AG04450 (cell line): ENCODE measurements at regions not wholly inside any gene's neighbourhood (a gene's known extent, or its start where the extent isn't known, plus 50 kb on each side); places are given as distances from the start of the nearest gene placed in this dataset.

Source experiments
- CTCF ChIA-PET: fragments of 300-600, 350-600 bp; formaldehyde crosslinking; extraction: SDS; loops from one replicate; lab custom pipeline; 2022; ENCODE audit warnings: antibody characterized with exemption, inconsistent platforms; lab: Charles Lee
- POLR2A ChIA-PET: fragments of 350-600 bp; formaldehyde crosslinking; extraction: SDS; loops from one replicate; lab custom pipeline; 2021; ENCODE audit warnings: antibody characterized with exemption, inconsistent platforms; lab: Yijun Ruan, JAX
- DNase-seq: peaks from one replicate; pipeline ENCODE4 v3.0.0-alpha.2; 2011; ENCODE audit warnings: low read depth, low spot score
- H3K27ac ChIP-seq: one replicate; pipeline ENCODE4 v1.5.1; 2012; ENCODE audit warnings: low read depth, low read length, control low read depth
- H3K27me3 ChIP-seq: one replicate; pipeline ENCODE4 v1.6.0; 2012; ENCODE audit warnings: low read length; ENCODE audit not compliant: control insufficient read depth, insufficient read depth
- H3K4me3 ChIP-seq: 2 replicates; pipeline ENCODE4 v1.5.1; 2011; ENCODE audit warnings: mild to moderate bottlenecking, low read depth, low read length, control low read depth
- H3K9me3 ChIP-seq: 2 replicates; pipeline ENCODE4 v1.5.1; 2012; ENCODE audit warnings: low read length; ENCODE audit not compliant: control insufficient read depth, insufficient read depth
- TF ChIP-seq, protein P1 (sequence below): IDR thresholded peaks from 2 replicates; pipeline ENCODE4 v1.5.1; 2011; ENCODE audit warnings: low read depth, low read length, control low read depth, inconsistent platforms

DNA sequence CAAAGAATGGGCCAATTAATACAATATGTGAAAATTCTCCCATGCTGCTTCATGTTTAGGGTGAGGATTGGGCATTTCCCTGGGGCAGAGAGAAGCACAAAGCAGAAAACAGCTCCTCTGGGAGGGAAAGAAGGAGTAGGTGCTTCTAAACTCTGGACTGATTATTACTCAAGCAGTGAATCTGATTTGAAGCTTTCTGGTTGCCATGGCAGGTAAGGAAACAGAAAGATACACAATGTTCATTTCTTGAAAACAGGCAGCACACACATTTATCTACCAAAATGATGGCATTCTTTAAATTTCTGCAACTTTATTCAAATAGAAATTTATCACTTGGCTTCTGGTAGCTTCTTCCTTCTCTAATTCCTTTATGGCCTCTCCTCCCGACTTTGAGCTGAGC, 305.4 kb upstream of the CHD6 start:
- CTCF ChIA-PET: no interaction called here
- DNase-seq: no peak
- Histone ChIP-seq H3K9me3 (peaks cover 7% of the 10 kb centered on the region; the same call in 1 of the 2 replicates), H3K27me3 (no peaks in the 10 kb centered on the region), H3K27ac (no peak overlapping the region), H3K4me3 (no peak overlapping the region)
- POLR2A ChIA-PET: no interaction called here
- TF ChIP-seq, protein P1, sequence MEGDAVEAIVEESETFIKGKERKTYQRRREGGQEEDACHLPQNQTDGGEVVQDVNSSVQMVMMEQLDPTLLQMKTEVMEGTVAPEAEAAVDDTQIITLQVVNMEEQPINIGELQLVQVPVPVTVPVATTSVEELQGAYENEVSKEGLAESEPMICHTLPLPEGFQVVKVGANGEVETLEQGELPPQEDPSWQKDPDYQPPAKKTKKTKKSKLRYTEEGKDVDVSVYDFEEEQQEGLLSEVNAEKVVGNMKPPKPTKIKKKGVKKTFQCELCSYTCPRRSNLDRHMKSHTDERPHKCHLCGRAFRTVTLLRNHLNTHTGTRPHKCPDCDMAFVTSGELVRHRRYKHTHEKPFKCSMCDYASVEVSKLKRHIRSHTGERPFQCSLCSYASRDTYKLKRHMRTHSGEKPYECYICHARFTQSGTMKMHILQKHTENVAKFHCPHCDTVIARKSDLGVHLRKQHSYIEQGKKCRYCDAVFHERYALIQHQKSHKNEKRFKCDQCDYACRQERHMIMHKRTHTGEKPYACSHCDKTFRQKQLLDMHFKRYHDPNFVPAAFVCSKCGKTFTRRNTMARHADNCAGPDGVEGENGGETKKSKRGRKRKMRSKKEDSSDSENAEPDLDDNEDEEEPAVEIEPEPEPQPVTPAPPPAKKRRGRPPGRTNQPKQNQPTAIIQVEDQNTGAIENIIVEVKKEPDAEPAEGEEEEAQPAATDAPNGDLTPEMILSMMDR: no peak

DNA sequence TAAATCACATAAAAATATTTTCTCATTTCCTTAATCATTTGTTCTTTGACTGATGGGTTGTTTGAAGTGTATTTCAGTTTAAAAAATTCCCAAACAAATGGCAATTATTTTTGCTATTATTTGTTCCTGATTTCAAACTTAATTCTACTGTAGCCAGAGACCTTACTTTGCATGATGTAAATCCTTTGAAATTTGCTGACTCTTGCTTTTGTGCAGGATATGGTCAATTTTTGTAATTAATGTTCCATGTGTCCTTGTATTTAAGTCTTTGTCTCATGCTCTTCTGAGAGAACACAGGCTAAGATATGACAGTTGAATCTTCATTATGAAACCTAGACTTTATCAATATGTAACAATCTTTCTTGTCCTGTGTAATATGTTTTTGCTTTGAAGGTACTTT, 295.0 kb upstream of the CHD6 start:
- Histone ChIP-seq H3K27me3 (no peaks in the 10 kb centered on the region), H3K27ac (no peak overlapping the region), H3K4me3 (no peak overlapping the region), H3K9me3 (no peaks in the 10 kb centered on the region)
- ChIA-PET CTCF (no interaction called here), POLR2A (no interaction called here)
- DNase-seq: no peak
- TF ChIP-seq, protein P1: no peak

DNA sequence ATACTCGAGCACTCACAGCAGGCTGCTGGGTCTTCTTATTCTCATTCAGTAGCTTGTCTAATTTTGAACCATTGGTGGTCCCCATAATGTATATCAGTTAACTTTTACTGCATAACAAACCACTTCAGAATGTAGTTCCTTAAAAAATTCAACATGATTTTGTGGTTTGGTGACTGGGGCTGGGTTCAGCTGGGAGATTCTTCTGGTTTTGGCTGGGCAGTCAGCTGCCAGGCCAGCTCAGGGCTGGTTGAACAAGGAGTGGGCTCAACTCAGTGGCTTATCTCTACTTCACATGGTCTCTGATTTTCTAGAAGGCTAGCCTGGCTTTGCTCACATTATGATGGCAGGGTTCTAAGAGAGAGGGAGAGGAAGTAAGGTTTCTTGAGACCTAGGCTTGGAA, 292.4 kb upstream of the CHD6 start:
- Histone ChIP-seq H3K4me3 (no peak overlapping the region), H3K9me3 (no peaks in the 10 kb centered on the region), H3K27me3 (no peaks in the 10 kb centered on the region), H3K27ac (no peak overlapping the region)
- ChIA-PET CTCF (no interaction called here), POLR2A (no interaction called here)
- no peak for DNase-seq
- TF ChIP-seq, protein P1: no peak

DNA sequence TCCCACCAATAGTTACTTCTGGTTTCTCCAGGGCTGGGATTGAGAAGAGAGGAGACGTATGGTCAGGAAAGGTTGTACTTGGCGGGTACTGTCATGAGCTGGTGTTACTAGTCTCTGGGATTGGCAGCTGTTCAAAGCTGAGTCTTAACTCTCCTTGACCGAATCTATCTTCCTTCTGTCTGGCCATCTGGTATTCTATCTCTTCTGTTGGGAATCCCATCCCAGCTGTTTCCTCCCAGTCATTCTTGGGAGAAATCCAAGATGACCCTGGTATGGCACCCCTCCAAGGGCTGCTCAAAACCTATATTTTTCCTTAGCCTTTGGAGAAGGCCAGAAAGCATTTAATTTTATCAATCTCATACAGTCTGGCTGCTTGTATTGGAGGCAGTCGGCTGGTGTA, 287.0 kb upstream of the CHD6 start:
- TF ChIP-seq, protein P1: no peak
- Histone ChIP-seq H3K27me3 (no peaks in the 10 kb centered on the region), H3K4me3 (no peak overlapping the region), H3K9me3 (no peaks in the 10 kb centered on the region), H3K27ac (no peak overlapping the region)
- ChIA-PET POLR2A (no interaction called here), CTCF (no interaction called here)
- no peak for DNase-seq

DNA sequence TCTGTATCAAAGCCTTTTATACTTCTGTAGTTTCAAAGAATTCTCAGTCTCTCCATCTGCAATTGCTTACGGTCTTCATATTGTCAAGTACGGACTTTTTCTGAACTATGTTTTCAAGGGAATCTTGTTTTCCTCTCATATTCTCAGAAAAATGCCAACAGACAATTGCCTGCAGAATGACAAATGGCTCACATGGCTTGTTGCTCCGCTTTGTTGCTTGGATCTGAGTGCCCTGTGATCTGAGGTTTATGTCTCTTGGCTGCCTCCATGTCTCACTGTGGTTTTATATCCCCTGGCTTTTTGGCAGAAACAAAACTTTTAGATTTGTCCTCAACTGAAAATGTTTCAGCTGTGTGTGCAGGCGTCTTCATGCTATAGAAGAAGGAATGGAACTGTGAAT, 285.4 kb upstream of the CHD6 start:
- POLR2A ChIA-PET: no interaction called here
- Histone ChIP-seq H3K27ac (no peak overlapping the region), H3K9me3 (no peaks in the 10 kb centered on the region), H3K27me3 (no peaks in the 10 kb centered on the region), H3K4me3 (no peak overlapping the region)
- CTCF ChIA-PET: no interaction called here
- no peak for DNase-seq
- TF ChIP-seq, protein P1: no peak
